K562 (cell line): ENCODE measurements at regions not wholly inside any gene's neighbourhood (a gene's known extent, or its start where the extent isn't known, plus 50 kb on each side); places are given as distances from the start of the nearest gene placed in this dataset.

ENCODE experiments used
- CTCF ChIP-seq, 3 experiments: IDR thresholded peaks in 2 of 3; conservative IDR thresholded peaks in 1 of 3; 2 replicates each; pipeline ENCODE4 v1.5.1; 2011 to 2012; ENCODE audit warnings: low read length in 3 of 3, mild to moderate bottlenecking in 3 of 3, control low read depth in 2 of 3, improper control_type of control experiment in 1 of 3, inconsistent platforms in 1 of 3, low read depth in 1 of 3, mixed read lengths in 1 of 3, moderate library complexity in 1 of 3; ENCODE audit not compliant: insufficient read depth in 2 of 3
- HMGXB4 ChIP-seq: sonication (generic); formaldehyde crosslinking; IDR thresholded peaks from 2 replicates; pipeline ENCODE4 v1.8.1; 2023; ENCODE audit warnings: mild to moderate bottlenecking, missing genetic modification reagents
- PATZ1 ChIP-seq: fragments of 250-450 bp; sonication (Bioruptor Pico); IDR thresholded peaks from 2 replicates; pipeline ENCODE4 v1.5.0; 2020; ENCODE audit warnings: mild to moderate bottlenecking, borderline replicate concordance
- REST ChIP-seq, 2 experiments: fragments of 450-650 bp; formaldehyde crosslinking in 1 of 2; IDR thresholded peaks; 2 replicates each; pipeline versions ENCODE4 v1.4.0 to v1.6.1; 2014 to 2020; ENCODE audit warnings: mild to moderate bottlenecking in 2 of 2, borderline replicate concordance in 1 of 2, low read depth in 1 of 2
- USF1 ChIP-seq: sonication (generic); formaldehyde crosslinking; IDR thresholded peaks from 2 replicates; pipeline ENCODE4 v1.9.0; 2022; ENCODE audit warnings: mild to moderate bottlenecking, missing genetic modification reagents
- ZKSCAN1 ChIP-seq: fragments of 150-350 bp; IDR thresholded peaks from 2 replicates; pipeline ENCODE4 v1.6.1; 2016; ENCODE audit warnings: low read depth, low read length
- ZNF124 ChIP-seq: sonication (generic); formaldehyde crosslinking; IDR thresholded peaks from 2 replicates; pipeline ENCODE4 v1.8.1; 2022; ENCODE audit warnings: missing genetic modification reagents

GRCh38 chr2:217186152-217186551 is 326.3 kb upstream of the TNP1 start:
- no peak for TF ChIP-seq REST (IDR thresholded peaks at IDR 0.05; ENCODE audit: borderline replicate concordance)
- no peak for TF ChIP-seq REST (CRISPR knock-in tag; IDR thresholded peaks at IDR 0.05; ENCODE audit: low read depth)
- no peak for TF ChIP-seq PATZ1 (CRISPR knock-in tag)
- TF ChIP-seq USF1 (CRISPR knock-in tag) = no peak
- no peak for TF ChIP-seq ZKSCAN1
- TF ChIP-seq CTCF (IDR thresholded peaks at IDR 0.05 in 2 of 3, conservative IDR thresholded peaks at IDR 0.05 in 1 of 3; ENCODE audit: insufficient read depth in 2 of 3, low read depth in 1 of 3, low read length in 3 of 3) = no peak
- no peak for TF ChIP-seq HMGXB4 (CRISPR knock-in tag)
- no peak for TF ChIP-seq ZNF124 (CRISPR knock-in tag)
